ENCODE measurements at regions not wholly inside any gene's neighbourhood (a gene's known extent, or its start where the extent isn't known, plus 50 kb on each side); places are given as distances from the start of the nearest gene placed in this dataset.

- TF ChIP-seq MAX (IDR thresholded peaks at IDR 0.05): no peak
- TF ChIP-seq TEAD4 (IDR thresholded peaks at IDR 0.05): no peak
- TF ChIP-seq TAF1 (IDR thresholded peaks at IDR 0.05; ENCODE audit: low read depth): no peak
- TF ChIP-seq FOXM1 (IDR thresholded peaks at IDR 0.05; ENCODE audit: borderline replicate concordance, low read depth): no peak
- no peak for TF ChIP-seq REST (IDR thresholded peaks at IDR 0.05; ENCODE audit: low read depth)
- TF ChIP-seq RAD21 (IDR thresholded peaks at IDR 0.05; ENCODE audit: low read depth): no peak
- no peak for TF ChIP-seq EGR1 (IDR thresholded peaks at IDR 0.05)
- TF ChIP-seq CREB1 (IDR thresholded peaks at IDR 0.05; ENCODE audit: low read depth): no peak
- TF ChIP-seq USF1 (IDR thresholded peaks at IDR 0.05): no peak
- TF ChIP-seq ZBTB7A (IDR thresholded peaks at IDR 0.05; ENCODE audit: low read depth): no peak
- TF ChIP-seq TCF12 (IDR thresholded peaks at IDR 0.05; ENCODE audit: low read depth): no peak
- TF ChIP-seq NFIC (IDR thresholded peaks at IDR 0.05): no peak
- no peak for TF ChIP-seq CEBPB (IDR thresholded peaks at IDR 0.05)
Measured at GRCh38 chr9:13919401-13919800, 394.5 kb downstream of the NFIB start.

- TF ChIP-seq REST (IDR thresholded peaks at IDR 0.05; ENCODE audit: low read depth) (no peak), CREB1 (IDR thresholded peaks at IDR 0.05; ENCODE audit: low read depth) (no peak), YY1 (IDR thresholded peaks at IDR 0.05; ENCODE audit: low read depth) (no peak), FOXM1 (IDR thresholded peaks at IDR 0.05; ENCODE audit: borderline replicate concordance, low read depth) (no peak)
Measured at GRCh38 chr9:13917534-13917933, 396.4 kb downstream of the NFIB start.

- TF ChIP-seq MAX (IDR thresholded peaks at IDR 0.05): no peak
Measured at GRCh38 chr9:13915591-13916301, 398.2 kb downstream of the NFIB start.

- TF ChIP-seq CEBPB (IDR thresholded peaks at IDR 0.05) (no peak), USF1 (IDR thresholded peaks at IDR 0.05) (no peak), CREB1 (IDR thresholded peaks at IDR 0.05; ENCODE audit: low read depth) (no peak), TEAD4 (IDR thresholded peaks at IDR 0.05) (no peak), ZBTB7A (IDR thresholded peaks at IDR 0.05; ENCODE audit: low read depth) (no peak), MAX (IDR thresholded peaks at IDR 0.05) (no peak), YY1 (IDR thresholded peaks at IDR 0.05; ENCODE audit: low read depth) (no peak), EGR1 (IDR thresholded peaks at IDR 0.05) (no peak), EP300 (IDR thresholded peaks at IDR 0.05; ENCODE audit: borderline replicate concordance) (no peak), TCF12 (IDR thresholded peaks at IDR 0.05; ENCODE audit: low read depth) (no peak), NFIC (IDR thresholded peaks at IDR 0.05) (no peak), RAD21 (IDR thresholded peaks at IDR 0.05; ENCODE audit: low read depth) (no peak), REST (IDR thresholded peaks at IDR 0.05; ENCODE audit: low read depth) (no peak), FOXM1 (IDR thresholded peaks at IDR 0.05; ENCODE audit: borderline replicate concordance, low read depth) (no peak), TAF1 (IDR thresholded peaks at IDR 0.05; ENCODE audit: low read depth) (no peak)
Measured at GRCh38 chr9:13915131-13915530, 398.8 kb downstream of the NFIB start.

GRCh38 chr9:13911473-13911872 lies 402.5 kb downstream of the NFIB start:
- no peak for TF ChIP-seq FOXM1 (IDR thresholded peaks at IDR 0.05; ENCODE audit: borderline replicate concordance, low read depth)
- TF ChIP-seq EP300 (IDR thresholded peaks at IDR 0.05; ENCODE audit: borderline replicate concordance): no peak
- no peak for TF ChIP-seq TCF12 (IDR thresholded peaks at IDR 0.05; ENCODE audit: low read depth)
- TF ChIP-seq EGR1 (IDR thresholded peaks at IDR 0.05): no peak
- TF ChIP-seq MAX (IDR thresholded peaks at IDR 0.05): no peak
- TF ChIP-seq CEBPB (IDR thresholded peaks at IDR 0.05): no peak
- TF ChIP-seq CREB1 (IDR thresholded peaks at IDR 0.05; ENCODE audit: low read depth): no peak
- no peak for TF ChIP-seq ZBTB7A (IDR thresholded peaks at IDR 0.05; ENCODE audit: low read depth)
- TF ChIP-seq RAD21 (IDR thresholded peaks at IDR 0.05; ENCODE audit: low read depth): no peak
- no peak for TF ChIP-seq YY1 (IDR thresholded peaks at IDR 0.05; ENCODE audit: low read depth)
